H9 (cell line): ENCODE measurements at regions not wholly inside any gene's neighbourhood (a gene's known extent, or its start where the extent isn't known, plus 50 kb on each side); places are given as distances from the start of the nearest gene placed in this dataset.
A peak's percentile ranks its signal among the peaks of the same experiment; 100 is the strongest.

Experiments
- DNase-seq: peaks from one replicate; pipeline ENCODE4 v3.0.0-alpha.2; 2017
- H2AFZ ChIP-seq: one replicate; pipeline ENCODE4 v1.6.1; 2013; ENCODE audit warnings: mild to moderate bottlenecking, low read length, control low read depth, moderate library complexity
- H2AK5ac ChIP-seq: 2 replicates; pipeline ENCODE4 v1.6.1; 2013; ENCODE audit warnings: low read length, control low read depth, mixed read lengths; ENCODE audit not compliant: insufficient read length
- H2BK120ac ChIP-seq: one replicate; pipeline ENCODE4 v1.6.1; 2013; ENCODE audit warnings: low read depth, mild to moderate bottlenecking, low read length, control low read depth, inconsistent platforms; ENCODE audit not compliant: poor library complexity, severe bottlenecking
- H2BK12ac ChIP-seq: 2 replicates; pipeline ENCODE4 v1.6.1; 2013; ENCODE audit warnings: low read length, control low read depth, mixed read lengths, low read depth; ENCODE audit not compliant: insufficient read length
- H2BK15ac ChIP-seq: 2 replicates; pipeline ENCODE4 v1.6.1; 2013; ENCODE audit warnings: low read depth, low read length, control low read depth
- H2BK20ac ChIP-seq: one replicate; pipeline ENCODE4 v1.6.1; 2013; ENCODE audit warnings: low read depth, mild to moderate bottlenecking, low read length, control low read depth, inconsistent platforms; ENCODE audit not compliant: poor library complexity, severe bottlenecking
- H2BK5ac ChIP-seq: 2 replicates; pipeline ENCODE4 v1.6.1; 2013; ENCODE audit warnings: low read length, control low read depth, mixed read lengths; ENCODE audit not compliant: insufficient read length
- H3K14ac ChIP-seq: 2 replicates; pipeline ENCODE4 v1.6.1; 2013; ENCODE audit warnings: low read length, control low read depth; ENCODE audit not compliant: insufficient read depth
- H3K18ac ChIP-seq: 2 replicates; pipeline ENCODE4 v1.6.1; 2013; ENCODE audit warnings: low read depth, mild to moderate bottlenecking, mixed read lengths, low read length, control low read depth; ENCODE audit not compliant: insufficient read length
- H3K23ac ChIP-seq: 2 replicates; pipeline ENCODE4 v1.6.1; 2013; ENCODE audit warnings: low read length, control low read depth, mixed read lengths, low read depth; ENCODE audit not compliant: insufficient read length
- H3K23me2 ChIP-seq: 2 replicates; pipeline ENCODE4 v1.6.1; 2013; ENCODE audit warnings: low read depth, mild to moderate bottlenecking, mixed read lengths, low read length, control low read depth; ENCODE audit not compliant: insufficient read length, poor library complexity, severe bottlenecking
- H3K27ac ChIP-seq: 2 replicates; pipeline ENCODE4 v1.5.1; 2013; ENCODE audit warnings: low read length, control low read depth, mixed read lengths, low read depth; ENCODE audit not compliant: insufficient read length
- H3K27me3 ChIP-seq: 2 replicates; pipeline ENCODE4 v1.6.1; 2013; ENCODE audit warnings: low read length, control low read depth, inconsistent platforms; ENCODE audit not compliant: insufficient read depth
- H3K4ac ChIP-seq: 2 replicates; pipeline ENCODE4 v1.6.1; 2013; ENCODE audit warnings: low read depth, mild to moderate bottlenecking, control low read depth, inconsistent platforms, low read length, moderate library complexity
- H3K4me1 ChIP-seq: 2 replicates; pipeline ENCODE4 v1.6.1; 2013; ENCODE audit warnings: low read length, control low read depth, inconsistent platforms; ENCODE audit not compliant: insufficient read depth
- H3K4me2 ChIP-seq: 2 replicates; pipeline ENCODE4 v1.6.1; 2013; ENCODE audit warnings: low read length, control low read depth, mixed read lengths; ENCODE audit not compliant: insufficient read length, insufficient read depth
- H3K56ac ChIP-seq: 2 replicates; pipeline ENCODE4 v1.6.1; 2013; ENCODE audit warnings: low read depth, mild to moderate bottlenecking, mixed read lengths, low read length, control low read depth; ENCODE audit not compliant: insufficient read length
- H3K79me1 ChIP-seq: 2 replicates; pipeline ENCODE4 v1.6.1; 2013; ENCODE audit warnings: low read depth, mild to moderate bottlenecking, moderate library complexity, low read length, control low read depth, inconsistent platforms; ENCODE audit not compliant: insufficient read depth, poor library complexity, severe bottlenecking
- H3K79me2 ChIP-seq: 2 replicates; pipeline ENCODE4 v1.6.1; 2013; ENCODE audit warnings: low read length, control low read depth, inconsistent platforms; ENCODE audit not compliant: insufficient read depth
- H3K9ac ChIP-seq: 2 replicates; pipeline ENCODE4 v1.6.1; 2013; ENCODE audit warnings: low read length, control low read depth, mixed read lengths; ENCODE audit not compliant: insufficient read length; ENCODE audit errors: extremely low read depth
- H3K9me3 ChIP-seq: one replicate; pipeline ENCODE4 v1.6.1; 2013; ENCODE audit warnings: low read depth, low read length, inconsistent platforms; ENCODE audit not compliant: control insufficient read depth
- H3T11ph ChIP-seq: one replicate; pipeline ENCODE4 v1.6.1; 2013; ENCODE audit warnings: mild to moderate bottlenecking, low read length, control low read depth, inconsistent platforms
- H4K20me1 ChIP-seq: one replicate; pipeline ENCODE4 v1.6.1; 2013; ENCODE audit not compliant: control insufficient read depth, insufficient read length, insufficient read depth
- H4K5ac ChIP-seq: 2 replicates; pipeline ENCODE4 v1.6.1; 2013; ENCODE audit warnings: low read depth, mild to moderate bottlenecking, mixed read lengths, low read length, control low read depth; ENCODE audit not compliant: insufficient read length
- H4K8ac ChIP-seq: replicated peaks from 2 replicates; pipeline ENCODE4 v1.6.1; 2013; ENCODE audit warnings: low read length, control low read depth, mixed read lengths, low read depth; ENCODE audit not compliant: insufficient read length
- H4K91ac ChIP-seq: 2 replicates; pipeline ENCODE4 v1.6.1; 2013; ENCODE audit warnings: low read depth, mild to moderate bottlenecking, moderate library complexity, mixed read lengths, low read length, control low read depth; ENCODE audit not compliant: insufficient read length
- H3K27ac Mint-ChIP-seq, 3 experiments: 2 replicates in 2 of 3; 3 replicates in 1 of 3; pipeline ENCODE4 v1.8.0; 2020 to 2021; ENCODE audit warnings: mixed read lengths in 3 of 3, mild to moderate bottlenecking in 1 of 3, moderate library complexity in 1 of 3
- H3K27me3 Mint-ChIP-seq: 2 replicates; pipeline ENCODE4 v1.8.0; 2021; ENCODE audit warnings: low read depth, mild to moderate bottlenecking, moderate library complexity, mixed read lengths
- H3K36me3 Mint-ChIP-seq, 3 experiments: 2 replicates in 2 of 3; 3 replicates in 1 of 3; pipeline ENCODE4 v1.8.0; 2020 to 2021; ENCODE audit warnings: low read depth in 3 of 3, mixed read lengths in 3 of 3; ENCODE audit not compliant: insufficient read depth in 1 of 3
- H3K4me1 Mint-ChIP-seq, 2 experiments: 2 replicates each; pipeline ENCODE4 v1.8.0; 2020; ENCODE audit warnings: mixed read lengths in 2 of 2
- H3K4me3 Mint-ChIP-seq, 2 experiments: 2 replicates in 1 of 2; 3 replicates in 1 of 2; pipeline ENCODE4 v1.8.0; 2020 to 2021; ENCODE audit warnings: mild to moderate bottlenecking in 2 of 2, mixed read lengths in 2 of 2, moderate library complexity in 1 of 2
- H3K9me3 Mint-ChIP-seq, 2 experiments: 2 replicates in 1 of 2; 3 replicates in 1 of 2; pipeline ENCODE4 v1.8.0; 2020; ENCODE audit warnings: mild to moderate bottlenecking in 2 of 2, mixed read lengths in 2 of 2, moderate library complexity in 1 of 2
- WGBS: extraction: QIAGEN DNeasy Blood & Tissue Kit; methylation state at CpG from one replicate; pipeline ENCODE4 v1.1.7; 2013; ENCODE audit warnings: missing lambda C conversion rate, low lambda C conversion rate, mixed read lengths; ENCODE audit not compliant: insufficient read length; ENCODE audit errors: extremely low coverage; 5-methylcytosine and 5-hydroxymethylcytosine counted together
- TF ChIP-seq, protein P1 (sequence below): fragments of 200-600 bp; sonication (generic); conservative IDR thresholded peaks from 3 replicates; pipeline ENCODE4 v1.8.0; 2021; ENCODE audit warnings: antibody characterized with exemption, mild to moderate bottlenecking

GRCh38 chr2:129929321-129930290, 49.9 kb upstream of the RAB6C start:
- H3K79me2 ChIP-seq: no peaks in the 10 kb centered on the region
- no peak overlapping the region for H3T11ph ChIP-seq
- no peak overlapping the region for H2AK5ac ChIP-seq
- no peak overlapping the region for H4K91ac ChIP-seq
- DNase-seq: no peak
- no peaks in the 10 kb centered on the region for H3K79me1 ChIP-seq
- no peak overlapping the region for H4K8ac ChIP-seq
- no peaks in the 10 kb centered on the region for H3K9me3 Mint-ChIP-seq
- H2BK120ac ChIP-seq: no peak overlapping the region
- H3K4me1 Mint-ChIP-seq: peaks cover 14 to 18% of the 10 kb centered on the region in 2 experiments
- H3K27me3 ChIP-seq: no peaks in the 10 kb centered on the region
- H2BK5ac ChIP-seq: no peak overlapping the region
- peak overlapping the region; percentile 20; the same call in 1 of the 2 replicates for H3K14ac ChIP-seq
- peaks cover 23% of the 10 kb centered on the region for H3K27me3 Mint-ChIP-seq
- H3K18ac ChIP-seq: no peak overlapping the region
- H3K23me2 ChIP-seq: peaks cover 3% of the 10 kb centered on the region
- no peak overlapping the region; a peak in 1 of 7 replicates for H3K27ac Mint-ChIP-seq
- no peak overlapping the region for H3K23ac ChIP-seq
- no peaks in the 10 kb centered on the region for H4K20me1 ChIP-seq
- H3K4me2 ChIP-seq: no peak overlapping the region
- no peaks in the 10 kb centered on the region for H3K36me3 Mint-ChIP-seq
- no peak overlapping the region for H3K56ac ChIP-seq
- H3K4me1 ChIP-seq: no peaks in the 10 kb centered on the region
- H2BK20ac ChIP-seq: no peak overlapping the region
- WGBS: no CpG with 5 or more reads among the region's 13 CpGs
- no peak overlapping the region for H3K9ac ChIP-seq
- no peak overlapping the region for H3K4me3 Mint-ChIP-seq
- H3K9me3 ChIP-seq: no peaks in the 10 kb centered on the region
- no peak overlapping the region for H3K27ac ChIP-seq
- no peak overlapping the region for H2BK15ac ChIP-seq
- H3K4ac ChIP-seq: no peak overlapping the region
- H4K5ac ChIP-seq: no peak overlapping the region
- no peak overlapping the region for H2BK12ac ChIP-seq
- no peak overlapping the region for H2AFZ ChIP-seq
- TF ChIP-seq, protein P1, sequence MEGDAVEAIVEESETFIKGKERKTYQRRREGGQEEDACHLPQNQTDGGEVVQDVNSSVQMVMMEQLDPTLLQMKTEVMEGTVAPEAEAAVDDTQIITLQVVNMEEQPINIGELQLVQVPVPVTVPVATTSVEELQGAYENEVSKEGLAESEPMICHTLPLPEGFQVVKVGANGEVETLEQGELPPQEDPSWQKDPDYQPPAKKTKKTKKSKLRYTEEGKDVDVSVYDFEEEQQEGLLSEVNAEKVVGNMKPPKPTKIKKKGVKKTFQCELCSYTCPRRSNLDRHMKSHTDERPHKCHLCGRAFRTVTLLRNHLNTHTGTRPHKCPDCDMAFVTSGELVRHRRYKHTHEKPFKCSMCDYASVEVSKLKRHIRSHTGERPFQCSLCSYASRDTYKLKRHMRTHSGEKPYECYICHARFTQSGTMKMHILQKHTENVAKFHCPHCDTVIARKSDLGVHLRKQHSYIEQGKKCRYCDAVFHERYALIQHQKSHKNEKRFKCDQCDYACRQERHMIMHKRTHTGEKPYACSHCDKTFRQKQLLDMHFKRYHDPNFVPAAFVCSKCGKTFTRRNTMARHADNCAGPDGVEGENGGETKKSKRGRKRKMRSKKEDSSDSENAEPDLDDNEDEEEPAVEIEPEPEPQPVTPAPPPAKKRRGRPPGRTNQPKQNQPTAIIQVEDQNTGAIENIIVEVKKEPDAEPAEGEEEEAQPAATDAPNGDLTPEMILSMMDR: no peak
